GM06990 (cell line): ENCODE measurements at regions not wholly inside any gene's neighbourhood (a gene's known extent, or its start where the extent isn't known, plus 50 kb on each side); places are given as distances from the start of the nearest gene placed in this dataset.

Source experiments
- DNase-seq: peaks from one replicate; pipeline ENCODE4 v3.0.0-alpha.2; 2011; ENCODE audit not compliant: insufficient read length; ENCODE audit errors: extremely low read depth
- H3K27me3 ChIP-seq: replicated peaks from 2 replicates; pipeline ENCODE4 v1.6.0; 2011; ENCODE audit warnings: low read length; ENCODE audit not compliant: control insufficient read depth, insufficient read depth
- H3K36me3 ChIP-seq: 2 replicates; pipeline ENCODE4 v1.5.1; 2011; ENCODE audit warnings: low read length; ENCODE audit not compliant: control insufficient read depth, insufficient read depth
- H3K4me3 ChIP-seq: replicated peaks from 2 replicates; pipeline ENCODE4 v1.5.1; 2011; ENCODE audit warnings: low read depth, mild to moderate bottlenecking, control low read depth, low read length
- TF ChIP-seq, protein P1 (sequence below): IDR thresholded peaks from 2 replicates; pipeline ENCODE4 v1.5.1; 2011; ENCODE audit warnings: low read length, control low read depth, mild to moderate bottlenecking, inconsistent platforms; ENCODE audit not compliant: insufficient read depth, poor library complexity, severe bottlenecking

DNA sequence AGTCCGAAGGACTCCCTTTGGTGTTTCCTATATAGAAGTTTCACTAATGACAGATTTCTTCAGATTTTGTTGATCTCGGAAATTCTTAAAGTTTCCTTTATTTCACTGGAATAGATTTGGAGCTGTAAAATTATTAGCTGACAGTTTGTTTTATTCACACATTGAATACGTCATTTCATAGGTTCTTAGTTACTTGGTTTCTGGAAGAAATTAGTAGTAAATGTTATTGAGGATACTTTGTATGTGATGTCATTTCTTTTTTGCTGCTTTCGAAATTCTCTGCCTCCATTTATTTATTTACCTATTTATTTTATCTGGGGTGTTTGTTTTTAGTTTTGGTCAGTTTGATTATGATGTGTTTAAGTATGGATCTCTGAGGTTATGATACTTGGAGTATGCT is 1205.9 kb upstream of the GYPC start:
- DNase-seq, result no peak
- Histone ChIP-seq H3K4me3 (no peak overlapping the region), H3K36me3 (no peaks in the 10 kb centered on the region), H3K27me3 (no peaks in the 10 kb centered on the region)
- TF ChIP-seq, protein P1, sequence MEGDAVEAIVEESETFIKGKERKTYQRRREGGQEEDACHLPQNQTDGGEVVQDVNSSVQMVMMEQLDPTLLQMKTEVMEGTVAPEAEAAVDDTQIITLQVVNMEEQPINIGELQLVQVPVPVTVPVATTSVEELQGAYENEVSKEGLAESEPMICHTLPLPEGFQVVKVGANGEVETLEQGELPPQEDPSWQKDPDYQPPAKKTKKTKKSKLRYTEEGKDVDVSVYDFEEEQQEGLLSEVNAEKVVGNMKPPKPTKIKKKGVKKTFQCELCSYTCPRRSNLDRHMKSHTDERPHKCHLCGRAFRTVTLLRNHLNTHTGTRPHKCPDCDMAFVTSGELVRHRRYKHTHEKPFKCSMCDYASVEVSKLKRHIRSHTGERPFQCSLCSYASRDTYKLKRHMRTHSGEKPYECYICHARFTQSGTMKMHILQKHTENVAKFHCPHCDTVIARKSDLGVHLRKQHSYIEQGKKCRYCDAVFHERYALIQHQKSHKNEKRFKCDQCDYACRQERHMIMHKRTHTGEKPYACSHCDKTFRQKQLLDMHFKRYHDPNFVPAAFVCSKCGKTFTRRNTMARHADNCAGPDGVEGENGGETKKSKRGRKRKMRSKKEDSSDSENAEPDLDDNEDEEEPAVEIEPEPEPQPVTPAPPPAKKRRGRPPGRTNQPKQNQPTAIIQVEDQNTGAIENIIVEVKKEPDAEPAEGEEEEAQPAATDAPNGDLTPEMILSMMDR, result no peak

DNA sequence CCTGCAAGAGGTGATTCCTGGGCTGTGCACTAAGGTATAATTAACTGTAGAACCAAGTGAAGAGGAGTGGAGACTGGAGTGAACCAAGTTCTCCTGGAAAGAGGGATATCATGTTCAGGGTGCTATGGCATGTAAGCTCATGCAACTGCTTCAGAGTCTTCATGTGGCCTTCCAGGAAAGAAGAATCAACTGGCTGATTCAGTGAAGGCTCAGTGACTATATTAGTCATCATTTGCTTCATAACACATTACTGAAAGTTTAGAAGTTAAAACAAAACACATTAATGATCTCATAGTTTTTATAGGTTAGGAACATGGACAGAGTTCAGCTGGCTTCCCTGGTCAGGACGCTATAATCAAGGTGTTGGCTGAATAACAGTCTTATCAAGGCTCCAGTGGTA is 1200.8 kb upstream of the GYPC start:
- DNase-seq, result peak; percentile 9

DNA sequence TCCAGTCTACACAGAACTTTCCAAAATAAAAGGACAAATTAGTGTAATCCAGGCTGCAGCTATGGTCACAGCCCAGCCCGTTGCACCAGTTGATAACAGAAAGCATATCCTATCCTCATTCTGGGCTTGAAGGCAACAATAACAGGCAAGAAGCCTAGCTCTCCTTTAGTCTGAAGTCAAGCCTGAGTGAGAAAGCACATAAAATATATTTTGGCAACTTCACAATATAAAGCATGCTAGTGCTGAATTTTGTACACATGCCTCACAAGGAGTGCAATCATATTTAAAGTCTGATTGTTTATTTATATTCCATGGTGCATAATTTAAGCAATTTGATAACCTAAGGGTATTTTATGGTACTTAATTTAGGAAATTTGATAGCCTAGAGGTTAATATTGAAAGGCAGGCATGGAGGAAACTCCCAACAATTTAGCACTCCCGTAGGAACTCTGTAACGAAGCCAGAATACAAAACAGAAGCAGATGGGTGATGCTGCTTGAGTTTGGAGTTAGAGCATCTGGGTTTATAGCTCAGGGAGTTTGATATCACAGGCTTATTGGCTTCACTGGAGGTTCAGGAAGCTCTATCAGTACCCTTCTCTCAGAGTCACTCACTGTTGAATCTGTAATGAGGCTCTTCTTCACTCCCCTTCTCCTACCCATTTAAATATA is 1199.1 kb upstream of the GYPC start:
- TF ChIP-seq, protein P1, result no peak
- H3K36me3 ChIP-seq, result no peaks in the 10 kb centered on the region
- no peak overlapping the region for H3K4me3 ChIP-seq
- H3K27me3 ChIP-seq, result no peaks in the 10 kb centered on the region
- no peak for DNase-seq

More for the DNA sequence above, 1200.8 kb upstream of the GYPC start:
- H3K27me3 ChIP-seq, result no peaks in the 10 kb centered on the region
- no peak overlapping the region for H3K4me3 ChIP-seq
- H3K36me3 ChIP-seq, result no peaks in the 10 kb centered on the region
- TF ChIP-seq, protein P1, result no peak

DNA sequence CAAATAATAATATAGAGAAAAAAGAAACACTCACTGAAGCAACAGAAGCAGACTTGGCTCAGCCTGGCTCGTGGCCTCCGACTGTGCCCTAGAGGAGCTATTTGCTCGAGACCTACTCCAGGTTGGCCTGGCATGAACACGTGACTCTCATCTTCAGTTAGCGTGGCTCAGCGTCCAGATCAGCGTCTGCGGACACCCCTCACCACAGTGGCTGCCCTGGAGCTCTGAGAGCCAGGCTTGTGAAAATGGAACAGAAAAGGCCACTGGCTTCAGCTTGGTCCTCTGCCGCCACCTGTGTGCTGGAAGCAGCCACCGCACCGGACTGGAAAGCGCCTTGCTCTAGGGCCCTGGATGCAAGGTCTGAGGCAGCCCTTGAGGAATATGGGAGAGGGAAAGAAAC is 1184.0 kb upstream of the GYPC start:
- TF ChIP-seq, protein P1, result peak; percentile 75
- H3K36me3 ChIP-seq, result no peaks in the 10 kb centered on the region
- DNase-seq, result peak; percentile 11
- H3K27me3 ChIP-seq, result no peaks in the 10 kb centered on the region
- H3K4me3 ChIP-seq, result no peak overlapping the region

DNA sequence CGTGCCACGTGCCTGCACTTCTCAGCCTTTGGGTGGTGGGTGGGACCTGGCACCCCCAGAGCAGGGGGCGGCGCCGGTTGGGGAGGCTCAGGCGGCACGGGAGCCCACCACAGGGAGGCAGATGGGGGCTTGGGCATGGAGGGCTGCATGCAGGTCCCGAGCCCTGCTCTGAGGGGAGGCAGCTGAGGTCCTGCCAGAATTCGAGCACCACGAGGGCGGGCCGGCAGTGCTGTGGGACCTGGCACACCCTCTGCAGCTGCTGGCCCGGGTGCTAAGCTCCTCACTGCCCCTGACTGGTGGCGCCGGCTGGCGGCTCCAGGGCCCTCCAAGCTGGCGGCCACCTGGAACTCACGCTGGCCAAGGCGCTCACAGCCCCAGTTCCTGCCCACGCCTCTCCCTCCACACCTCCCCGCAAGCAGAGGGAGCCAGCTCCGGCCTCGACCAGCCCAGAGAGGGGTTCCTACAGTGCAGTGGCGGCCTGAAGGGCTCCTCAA is 1176.8 kb upstream of the GYPC start:
- H3K4me3 ChIP-seq, result no peak overlapping the region
- H3K36me3 ChIP-seq, result no peaks in the 10 kb centered on the region
- TF ChIP-seq, protein P1, result no peak
- H3K27me3 ChIP-seq, result no peaks in the 10 kb centered on the region
- DNase-seq, result no peak
